C4-2B (cell line): ENCODE measurements at regions not wholly inside any gene's neighbourhood (a gene's known extent, or its start where the extent isn't known, plus 50 kb on each side); places are given as distances from the start of the nearest gene placed in this dataset.

Experiments
- H3K27ac ChIP-seq: fragments of 450-650 bp; 2 replicates; pipeline ENCODE4 v1.5.1; 2017
- CTCF ChIP-seq: fragments of 450-650 bp; conservative IDR thresholded peaks from 2 replicates; pipeline ENCODE4 v1.5.1; 2017; ENCODE audit warnings: mild to moderate bottlenecking
- ZFX ChIP-seq: fragments of 450-650 bp; IDR thresholded peaks from 2 replicates; pipeline ENCODE4 v1.6.1; 2017

GRCh38 chr5:158376679-158377078 lies 517.7 kb upstream of the CLINT1 start:
- TF ChIP-seq ZFX (no peak), CTCF (no peak)
- no peak overlapping the region for H3K27ac ChIP-seq

- no peak for TF ChIP-seq CTCF
- TF ChIP-seq ZFX: no peak
- no peak overlapping the region for H3K27ac ChIP-seq
Observed at GRCh38 chr5:158375531-158375930, 516.6 kb upstream of the CLINT1 start.

- no peak overlapping the region for H3K27ac ChIP-seq
- TF ChIP-seq CTCF: no peak
- no peak for TF ChIP-seq ZFX
Observed at GRCh38 chr5:158373608-158374395, 514.9 kb upstream of the CLINT1 start.

- H3K27ac ChIP-seq: no peak overlapping the region
- no peak for TF ChIP-seq ZFX
- TF ChIP-seq CTCF: no peak
Observed at GRCh38 chr5:158369241-158369640, 510.3 kb upstream of the CLINT1 start.

GRCh38 chr5:158368686-158369085 lies 509.7 kb upstream of the CLINT1 start:
- TF ChIP-seq CTCF (no peak), ZFX (no peak)
- H3K27ac ChIP-seq: no peak overlapping the region

GRCh38 chr5:158364367-158364766 lies 505.4 kb upstream of the CLINT1 start:
- TF ChIP-seq ZFX (no peak), CTCF (no peak)
- H3K27ac ChIP-seq: no peak overlapping the region

GRCh38 chr5:158354958-158355357 lies 496.0 kb upstream of the CLINT1 start:
- H3K27ac ChIP-seq: no peak overlapping the region
- TF ChIP-seq ZFX (no peak), CTCF (no peak)
